Heart left ventricle (tissue), 16 donors: ENCODE measurements at regions not wholly inside any gene's neighbourhood (a gene's known extent, or its start where the extent isn't known, plus 50 kb on each side); places are given as distances from the start of the nearest gene placed in this dataset.

Source experiments
- ATAC-seq, 4 donors: fragments of 200-7000 bp; cut with Tn5 transposase; one replicate each; pipeline ENCODE4 v1.9.1; 2020 to 2022; ENCODE audit warnings: moderate library complexity in 4 of 4, mild to moderate bottlenecking in 3 of 4, moderate number of reproducible peaks in 1 of 4
- DNase-seq, 5 donors: peaks; one replicate each; pipeline ENCODE4 v3.0.0-alpha.2; 2020
- H3K27ac ChIP-seq, 12 donors: fragments of 200-600 bp; sonication (generic) in 4 of 12; one replicate each; pipeline versions ENCODE4 v1.5.0 to v1.8.0; 2016 to 2022; ENCODE audit warnings: mild to moderate bottlenecking in 2 of 12
- H3K27me3 ChIP-seq, 9 donors: fragments of 200-600 bp; sonication (generic) in 2 of 9; one replicate each; pipeline versions ENCODE4 v1.5.1 to v1.8.0; 2016 to 2022; ENCODE audit warnings: mild to moderate bottlenecking in 3 of 9
- H3K36me3 ChIP-seq, 9 donors: fragments of 200-600 bp; sonication (generic) in 2 of 9; one replicate each; pipeline versions ENCODE4 v1.5.0 to v1.8.0; 2018 to 2022; ENCODE audit warnings: mild to moderate bottlenecking in 2 of 9
- H3K4me1 ChIP-seq, 12 donors: fragments of 200-600 bp; sonication (generic) in 4 of 12; one replicate each; pipeline versions ENCODE4 v1.5.0 to v1.8.0; 2016 to 2022; ENCODE audit warnings: mild to moderate bottlenecking in 3 of 12
- H3K4me3 ChIP-seq, 12 donors: fragments of 200-600 bp; sonication (generic) in 4 of 12; one replicate each; pipeline versions ENCODE4 v1.5.0 to v1.8.0; 2017 to 2022; ENCODE audit warnings: mild to moderate bottlenecking in 9 of 12, moderate library complexity in 4 of 12
- H3K9me3 ChIP-seq, 12 donors: fragments of 200-600 bp; sonication (generic) in 4 of 12; one replicate each; pipeline versions ENCODE4 v1.5.0 to v1.8.0; 2016 to 2022; ENCODE audit warnings: mild to moderate bottlenecking in 1 of 12
- POLR2A ChIP-seq, 2 donors: fragments of 450-650 bp; IDR thresholded peaks; one replicate each; pipeline ENCODE4 v1.6.1; 2017; ENCODE audit warnings: antibody characterized with exemption in 2 of 2, mild to moderate bottlenecking in 2 of 2, moderate library complexity in 2 of 2
- WGBS, 4 donors: extraction: QIAGEN DNeasy Blood & Tissue Kit in 2 of 4; methylation state at CpG; one replicate each; pipeline versions ENCODE4 v1.1.5 to v1.1.7; 2013 to 2018; 5-methylcytosine and 5-hydroxymethylcytosine counted together
- intact Hi-C, 10 donors: fragments of 100-400 bp; cut with DNase I; formaldehyde crosslinking; loops; one replicate each; pipeline versions ENCODE4 v1.11.1 to v1.14.2; 2022
- TF ChIP-seq, protein P1 (sequence below), 12 donors: fragments of 200-600 bp; sonication (generic) in 4 of 12; IDR thresholded peaks; one replicate each; pipeline versions ENCODE4 v1.5.0 to v1.8.0; 2018 to 2022; ENCODE audit warnings: antibody characterized with exemption in 12 of 12, mild to moderate bottlenecking in 5 of 12
- donor health status: ischemic (EF 13 %, LVEDD 7.1; RV severe dilation, severe dysfunction).
- donor health status: healthy with polysubstance abuse.
- donor health status: DM: no; HTN: yes; CAD: no.
- donor health status: DM: no; HTN: no; CAD: no.
- donor health status: ischemic (EF 25% LVEDD 6.9; RV normal size, moderate dysfunction).
- donor health status: ischemic (EF 25% LVEDD 5.7; RV mildly dilated, moderate dysfunction).
- donor health status: healthy.
- donor health status: DM: yes; HTN: yes; CAD: no.
- donor health status: ischemic (EF 35%, LVEDD 5.7; RV mildly dilated, moderate dysfunction).
- donor health status: nonischemic (EF 11% LVEDD 7.7; RV severe dilation, severe dysfunction).
- donor health status: DM: yes; HTN: yes; CAD: no.
- donor health status: PGD.
- donor health status: ischemic (EF 29% LVEDD 5.4; RV normal size, mild dysfunction).
- donor health status: nonischemic (EF 23%, LVEDD 6.1; RV moderate dilation, normal function).

DNA sequence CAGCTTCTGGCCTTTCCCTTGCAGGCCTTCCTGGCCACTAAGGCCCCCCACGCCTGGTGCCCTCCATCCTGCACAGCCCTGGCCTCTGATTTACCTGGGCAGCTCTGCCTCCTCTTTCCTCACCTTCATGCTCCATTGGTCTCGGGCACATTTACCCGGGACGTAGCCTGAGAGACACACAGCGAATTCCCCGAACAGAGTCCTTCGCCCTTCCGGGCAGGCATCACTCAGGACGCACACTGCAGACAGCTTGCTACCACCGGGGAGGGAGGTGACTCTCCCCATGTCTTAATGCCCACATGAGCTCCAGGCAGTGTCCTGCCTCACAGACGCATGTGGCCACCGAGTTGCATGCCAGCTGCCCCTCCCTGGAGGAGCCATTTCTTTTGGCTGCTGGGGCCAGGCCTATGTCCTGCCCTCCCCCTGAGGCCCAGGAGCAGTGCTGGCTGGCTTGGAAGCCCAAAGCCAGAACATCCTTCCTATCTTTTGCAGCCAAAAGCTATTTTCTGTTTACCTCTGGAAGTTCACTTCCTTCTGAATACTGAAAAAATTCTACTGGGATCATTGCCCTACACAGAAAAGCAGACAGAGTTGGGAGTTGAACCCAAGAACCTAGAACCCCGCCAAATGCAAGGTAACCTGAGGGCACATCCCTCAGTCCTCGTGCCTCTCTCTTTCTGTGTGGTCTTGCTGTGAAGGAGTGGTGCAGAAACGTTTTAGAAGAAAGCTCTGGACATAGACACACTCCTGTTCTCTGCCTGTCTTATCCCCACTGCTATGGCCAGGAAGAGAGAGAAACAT is 209.5 kb downstream of the TOMM20 start:
- peak; percentile 7 to 60 (median 49) for ATAC-seq
- no peaks in the 10 kb centered on the region for H3K27me3 ChIP-seq
- peaks cover 20 to 75% (median 71%) of the 10 kb centered on the region in 12 donors for H3K4me1 ChIP-seq
- peaks cover 0 to 7% (median 0%) of the 10 kb centered on the region in 12 donors for H3K9me3 ChIP-seq
- no peak for TF ChIP-seq POLR2A (IDR thresholded peaks at IDR 0.05)
- TF ChIP-seq, protein P1, sequence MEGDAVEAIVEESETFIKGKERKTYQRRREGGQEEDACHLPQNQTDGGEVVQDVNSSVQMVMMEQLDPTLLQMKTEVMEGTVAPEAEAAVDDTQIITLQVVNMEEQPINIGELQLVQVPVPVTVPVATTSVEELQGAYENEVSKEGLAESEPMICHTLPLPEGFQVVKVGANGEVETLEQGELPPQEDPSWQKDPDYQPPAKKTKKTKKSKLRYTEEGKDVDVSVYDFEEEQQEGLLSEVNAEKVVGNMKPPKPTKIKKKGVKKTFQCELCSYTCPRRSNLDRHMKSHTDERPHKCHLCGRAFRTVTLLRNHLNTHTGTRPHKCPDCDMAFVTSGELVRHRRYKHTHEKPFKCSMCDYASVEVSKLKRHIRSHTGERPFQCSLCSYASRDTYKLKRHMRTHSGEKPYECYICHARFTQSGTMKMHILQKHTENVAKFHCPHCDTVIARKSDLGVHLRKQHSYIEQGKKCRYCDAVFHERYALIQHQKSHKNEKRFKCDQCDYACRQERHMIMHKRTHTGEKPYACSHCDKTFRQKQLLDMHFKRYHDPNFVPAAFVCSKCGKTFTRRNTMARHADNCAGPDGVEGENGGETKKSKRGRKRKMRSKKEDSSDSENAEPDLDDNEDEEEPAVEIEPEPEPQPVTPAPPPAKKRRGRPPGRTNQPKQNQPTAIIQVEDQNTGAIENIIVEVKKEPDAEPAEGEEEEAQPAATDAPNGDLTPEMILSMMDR (IDR thresholded peaks at IDR 0.05) = no peak
- WGBS, 4 donors = 44 to 58% (median 52%) methylated on average over 15 of the region's 15 CpGs
- DNase-seq = peak; percentile 53 to 81 (median 62)
- no peak overlapping the region for H3K4me3 ChIP-seq
- intact Hi-C loops = loop anchor here in 8 of 10 donors (1.0 to 10.0 kb wide), 19 partner anchors 43 to 384 kb away; partner anchors contain the start of gene IRF2BP2 (in 4 of the 8)
- peak overlapping the region; percentile 81 to 93 (median 87) for H3K27ac ChIP-seq
- H3K36me3 ChIP-seq = no peaks in the 10 kb centered on the region

DNA sequence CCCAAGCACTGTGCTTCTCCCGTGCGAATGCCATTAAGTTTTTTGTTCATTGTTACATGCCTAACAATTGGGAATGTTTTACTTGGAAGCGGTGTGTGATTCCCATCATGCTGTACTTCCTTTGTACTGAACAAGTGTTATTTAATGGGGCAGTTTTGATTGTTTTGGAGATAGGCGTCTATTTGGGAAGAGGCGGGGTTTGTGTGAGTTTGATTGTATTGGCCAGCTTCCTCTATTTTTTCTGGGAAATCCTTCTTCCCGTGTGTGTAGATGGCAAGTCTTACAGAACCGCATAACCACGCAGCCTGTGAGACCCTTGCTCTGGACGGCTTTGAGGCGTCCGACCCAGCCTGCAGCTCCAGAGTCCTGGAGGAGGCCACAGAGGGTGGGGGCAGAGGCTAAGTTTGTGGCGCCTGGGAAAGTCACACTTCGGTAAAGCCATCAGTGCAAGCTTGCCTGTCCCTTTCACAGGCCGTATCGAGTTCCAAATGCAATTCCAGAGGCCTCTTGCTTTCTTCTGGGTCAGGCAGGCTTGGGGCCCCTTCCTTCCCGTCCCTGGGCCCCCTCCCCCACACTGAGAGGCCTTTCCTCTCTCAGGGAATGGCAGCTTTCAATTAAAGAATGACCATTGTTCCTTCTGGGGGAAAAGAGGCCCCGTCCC is 210.3 kb downstream of the TOMM20 start:
- 33 to 58% (median 48%) methylated on average over 17 of the region's 17 CpGs for WGBS, 4 donors
- H3K27ac ChIP-seq = peak overlapping the region; percentile 81 to 93 (median 87)
- H3K9me3 ChIP-seq = peaks cover 0 to 7% (median 0%) of the 10 kb centered on the region in 12 donors
- intact Hi-C loops = loop anchor here in 8 of 10 donors (1.0 to 10.0 kb wide), 19 partner anchors 44 to 384 kb away; partner anchors contain the start of gene IRF2BP2 (in 4 of the 8)
- TF ChIP-seq, protein P1 (IDR thresholded peaks at IDR 0.05) = no peak
- peaks cover 21 to 82% (median 71%) of the 10 kb centered on the region in 12 donors for H3K4me1 ChIP-seq
- H3K4me3 ChIP-seq = no peak overlapping the region
- ATAC-seq (peak; percentile 30 to 68 (median 47)), DNase-seq (peak in 4 of 5 donors; percentile 55 to 72 (median 69))
- H3K36me3 ChIP-seq = no peaks in the 10 kb centered on the region
- H3K27me3 ChIP-seq = no peaks in the 10 kb centered on the region

DNA sequence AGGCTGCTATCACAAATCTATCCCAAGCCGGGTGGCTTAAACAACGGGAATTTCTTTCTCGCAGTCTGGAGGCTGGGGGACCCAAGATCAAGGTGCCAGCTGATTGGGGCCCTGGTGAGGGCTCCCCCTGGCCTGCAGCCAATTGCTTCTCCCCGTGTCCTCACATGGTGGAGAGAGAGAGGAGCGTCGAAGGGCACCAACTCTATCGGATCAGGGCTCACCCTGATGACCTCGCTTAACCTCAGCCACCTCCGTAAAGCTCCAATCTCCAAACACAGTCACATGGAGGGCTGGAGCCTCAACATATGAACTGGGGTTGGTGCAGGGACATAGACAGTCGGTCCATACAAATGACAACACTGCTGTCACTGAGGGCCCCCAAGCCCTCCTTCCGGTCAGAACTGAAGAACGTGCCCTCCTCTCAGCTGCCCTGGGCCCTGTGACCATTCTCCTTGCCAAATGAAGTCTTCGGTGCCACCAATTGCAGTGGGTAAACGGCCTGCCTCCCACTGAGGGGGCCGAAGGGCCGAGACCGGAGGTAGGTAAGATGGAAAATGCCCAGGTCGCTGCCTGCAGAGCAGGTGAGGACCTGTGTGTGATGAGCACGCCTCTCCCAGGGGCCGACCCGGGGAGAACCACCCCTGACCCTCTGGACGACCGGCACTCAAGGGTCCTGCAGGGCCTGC is 211.0 kb downstream of the TOMM20 start:
- DNase-seq (no peak), ATAC-seq (no peak)
- Histone ChIP-seq H3K27ac (peak overlapping the region; percentile 81 to 93 (median 87)), H3K36me3 (no peaks in the 10 kb centered on the region), H3K9me3 (peaks cover 0 to 7% (median 0%) of the 10 kb centered on the region in 12 donors), H3K4me3 (no peak overlapping the region), H3K4me1 (peaks cover 26 to 89% (median 77%) of the 10 kb centered on the region in 12 donors), H3K27me3 (no peaks in the 10 kb centered on the region)
- intact Hi-C loops = loop anchor here in 8 of 10 donors (1.0 to 10.0 kb wide), 21 partner anchors 45 to 383 kb away; partner anchors contain the start of gene IRF2BP2 (in 4 of the 8)
- TF ChIP-seq, protein P1 (IDR thresholded peaks at IDR 0.05) = no peak
- no peak for TF ChIP-seq POLR2A (IDR thresholded peaks at IDR 0.05)
- 74 to 90% (median 85%) methylated on average over 17 to 23 of the region's 23 CpGs for WGBS, 4 donors
